Stimulated activated CD4-positive, alpha-beta T cell treated with anti-CD3 and anti-CD28 coated beads, Interleukin-15, amount 100 ng/mL, for 48 hours (primary cell): ENCODE measurements at regions not wholly inside any gene's neighbourhood (a gene's known extent, or its start where the extent isn't known, plus 50 kb on each side); places are given as distances from the start of the nearest gene placed in this dataset.

ENCODE experiments used
- DNase-seq, 2 donors: peaks; one replicate each; pipeline ENCODE4 v3.0.0-alpha.2; 2020; ENCODE audit warnings: low read depth in 2 of 2

GRCh38 chr14:53360829-53361228, 207.7 kb upstream of the DDHD1 start:
- no peak for DNase-seq

- no peak for DNase-seq
Observed at GRCh38 chr14:53358166-53358565, 205.0 kb upstream of the DDHD1 start.

- DNase-seq = no peak
Observed at GRCh38 chr14:53356361-53357150, 203.4 kb upstream of the DDHD1 start.

- DNase-seq = no peak
Observed at GRCh38 chr14:53355581-53356112, 202.5 kb upstream of the DDHD1 start.

- DNase-seq = no peak
Observed at GRCh38 chr14:53354336-53354735, 201.2 kb upstream of the DDHD1 start.

GRCh38 chr14:53350866-53351265, 197.7 kb upstream of the DDHD1 start:
- no peak for DNase-seq

GRCh38 chr14:53350429-53350828, 197.3 kb upstream of the DDHD1 start:
- no peak for DNase-seq

GRCh38 chr14:53346988-53347387, 193.9 kb upstream of the DDHD1 start:
- no peak for DNase-seq

- DNase-seq = no peak
Observed at GRCh38 chr14:53341324-53341723, 188.2 kb upstream of the DDHD1 start.

- no peak for DNase-seq
Observed at GRCh38 chr14:53338192-53338591, 185.1 kb upstream of the DDHD1 start.

GRCh38 chr14:53336729-53337128, 183.6 kb upstream of the DDHD1 start:
- no peak for DNase-seq

GRCh38 chr14:53333809-53334208, 180.7 kb upstream of the DDHD1 start:
- DNase-seq = no peak

GRCh38 chr14:53331921-53332320, 178.8 kb upstream of the DDHD1 start:
- no peak for DNase-seq

- DNase-seq = no peak
Observed at GRCh38 chr14:53331247-53331646, 178.1 kb upstream of the DDHD1 start.

- no peak for DNase-seq
Observed at GRCh38 chr14:53330441-53330840, 177.3 kb upstream of the DDHD1 start.

GRCh38 chr14:53328841-53329240, 175.7 kb upstream of the DDHD1 start:
- DNase-seq = no peak

- no peak for DNase-seq
Observed at GRCh38 chr14:53327716-53328115, 174.6 kb upstream of the DDHD1 start.

GRCh38 chr14:53325176-53325806, 172.2 kb upstream of the DDHD1 start:
- DNase-seq = no peak

GRCh38 chr14:53316504-53316903, 163.4 kb upstream of the DDHD1 start:
- DNase-seq = no peak

- no peak for DNase-seq
Observed at GRCh38 chr14:53310412-53310811, 157.3 kb upstream of the DDHD1 start.

- DNase-seq = no peak
Observed at GRCh38 chr14:53306911-53307310, 153.8 kb upstream of the DDHD1 start.

- DNase-seq = no peak
Observed at GRCh38 chr14:53306267-53306721, 153.2 kb upstream of the DDHD1 start.

- DNase-seq = no peak
Observed at GRCh38 chr14:53304726-53305381, 151.7 kb upstream of the DDHD1 start.
